ENCODE measurements at regions not wholly inside any gene's neighbourhood (a gene's known extent, or its start where the extent isn't known, plus 50 kb on each side); places are given as distances from the start of the nearest gene placed in this dataset.

DNA sequence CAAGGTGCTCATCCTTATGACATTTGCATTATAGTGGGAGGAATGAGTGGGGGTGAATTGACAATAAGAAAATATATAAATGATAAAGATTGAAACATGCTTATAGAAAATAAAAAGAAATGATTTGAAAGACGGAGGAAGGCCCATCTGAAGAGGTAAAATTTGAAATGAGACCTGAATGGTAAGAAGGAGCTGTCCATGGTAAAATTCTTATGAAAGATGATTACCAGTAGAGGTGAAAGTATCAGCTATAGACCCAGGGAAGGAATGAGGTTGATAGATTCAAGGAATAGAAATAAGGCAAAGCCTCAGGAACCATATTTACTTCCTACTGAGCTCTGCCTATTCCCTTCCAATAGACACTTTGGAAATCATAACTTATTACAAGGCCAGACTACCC is 149.7 kb downstream of the HTR1B start:
- TF ChIP-seq, protein P1, sequence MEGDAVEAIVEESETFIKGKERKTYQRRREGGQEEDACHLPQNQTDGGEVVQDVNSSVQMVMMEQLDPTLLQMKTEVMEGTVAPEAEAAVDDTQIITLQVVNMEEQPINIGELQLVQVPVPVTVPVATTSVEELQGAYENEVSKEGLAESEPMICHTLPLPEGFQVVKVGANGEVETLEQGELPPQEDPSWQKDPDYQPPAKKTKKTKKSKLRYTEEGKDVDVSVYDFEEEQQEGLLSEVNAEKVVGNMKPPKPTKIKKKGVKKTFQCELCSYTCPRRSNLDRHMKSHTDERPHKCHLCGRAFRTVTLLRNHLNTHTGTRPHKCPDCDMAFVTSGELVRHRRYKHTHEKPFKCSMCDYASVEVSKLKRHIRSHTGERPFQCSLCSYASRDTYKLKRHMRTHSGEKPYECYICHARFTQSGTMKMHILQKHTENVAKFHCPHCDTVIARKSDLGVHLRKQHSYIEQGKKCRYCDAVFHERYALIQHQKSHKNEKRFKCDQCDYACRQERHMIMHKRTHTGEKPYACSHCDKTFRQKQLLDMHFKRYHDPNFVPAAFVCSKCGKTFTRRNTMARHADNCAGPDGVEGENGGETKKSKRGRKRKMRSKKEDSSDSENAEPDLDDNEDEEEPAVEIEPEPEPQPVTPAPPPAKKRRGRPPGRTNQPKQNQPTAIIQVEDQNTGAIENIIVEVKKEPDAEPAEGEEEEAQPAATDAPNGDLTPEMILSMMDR (IDR thresholded peaks at IDR 0.05), result no peak
- TF ChIP-seq POLR2A (IDR thresholded peaks at IDR 0.05), result no peak

Data from Peyer's patch (tissue), 4 donors.